A673 (cell line): ENCODE measurements at regions not wholly inside any gene's neighbourhood (a gene's known extent, or its start where the extent isn't known, plus 50 kb on each side); places are given as distances from the start of the nearest gene placed in this dataset.

Experiments used
- BruUV-seq: library from RNA; stranded (reverse); fragments of 400-500 nt; replicated peaks from 2 replicates; lab custom pipeline; 2021; lab: Mats Ljungman, UMichigan
- CTCF ChIA-PET: fragments of 300-600 bp; sonication (Branson Sonifier 250); formaldehyde crosslinking; loops from one replicate; lab custom pipeline; 2022; ENCODE audit warnings: antibody characterized with exemption; lab: Charles Lee
- POLR2A ChIA-PET: fragments of 300-600 bp; sonication (Branson Sonifier 250); formaldehyde crosslinking; loops from one replicate; lab custom pipeline; 2022; ENCODE audit warnings: antibody characterized with exemption; ENCODE audit not compliant: low non-redundant PET; lab: Charles Lee
- DNase-seq: peaks from one replicate; pipeline ENCODE4 v3.0.0-alpha.2; 2015; ENCODE audit warnings: low spot score
- H3K27ac ChIP-seq: fragments of 200-600 bp; sonication (generic); 2 replicates; pipeline ENCODE4 v1.5.1; 2016; ENCODE audit warnings: mixed run types, low read depth, mild to moderate bottlenecking, mixed read lengths, antibody characterized with exemption, low read length; ENCODE audit not compliant: poor library complexity, severe bottlenecking
- H3K27me3 ChIP-seq: fragments of 200-600 bp; sonication (generic); replicated peaks from 2 replicates; pipeline ENCODE4 v1.6.1; 2017; ENCODE audit warnings: mixed run types, low read depth, mild to moderate bottlenecking, mixed read lengths, antibody characterized with exemption, low read length; ENCODE audit not compliant: insufficient read depth, poor library complexity
- H3K36me3 ChIP-seq: fragments of 200-600 bp; sonication (generic); 2 replicates; pipeline ENCODE4 v1.6.1; 2016; ENCODE audit warnings: mixed run types, mild to moderate bottlenecking, mixed read lengths, antibody characterized with exemption, low read length; ENCODE audit not compliant: insufficient read depth, poor library complexity, severe bottlenecking
- H3K4me1 ChIP-seq: fragments of 200-600 bp; sonication (generic); 2 replicates; pipeline ENCODE4 v1.6.1; 2017; ENCODE audit warnings: mixed run types, mild to moderate bottlenecking, mixed read lengths, antibody characterized with exemption, low read length; ENCODE audit not compliant: insufficient read depth, poor library complexity, severe bottlenecking
- H3K4me3 ChIP-seq: fragments of 200-600 bp; sonication (generic); 2 replicates; pipeline ENCODE4 v1.5.1; 2016; ENCODE audit warnings: low read depth, mixed run types, mild to moderate bottlenecking, mixed read lengths, low read length; ENCODE audit not compliant: poor library complexity, severe bottlenecking
- H3K9me3 ChIP-seq: fragments of 200-600 bp; sonication (generic); 2 replicates; pipeline ENCODE4 v1.6.1; 2016; ENCODE audit warnings: mixed run types, low read depth, mild to moderate bottlenecking, mixed read lengths, antibody characterized with exemption, low read length; ENCODE audit not compliant: poor library complexity, severe bottlenecking
- EZH2 ChIP-seq: fragments of 200-600 bp; sonication (generic); IDR thresholded peaks from 2 replicates; pipeline ENCODE4 v1.6.1; 2017; ENCODE audit warnings: borderline replicate concordance, low read depth, mild to moderate bottlenecking, mixed read lengths, antibody characterized with exemption, low read length; ENCODE audit not compliant: poor library complexity, severe bottlenecking
- intact Hi-C: fragments of 100-400 bp; cut with micrococcal nuclease; formaldehyde crosslinking; loops from one replicate; pipeline ENCODE4 v1.10.0; 2022; ENCODE audit not compliant: unreplicated experiment
- TF ChIP-seq, protein P1 (sequence below): fragments of 300-800, 200-600 bp; sonication (generic); conservative IDR thresholded peaks from 2 replicates; pipeline ENCODE4 v1.5.1; 2017; ENCODE audit warnings: low read depth, mild to moderate bottlenecking, antibody characterized with exemption, low read length, moderate library complexity, mixed read lengths

DNA sequence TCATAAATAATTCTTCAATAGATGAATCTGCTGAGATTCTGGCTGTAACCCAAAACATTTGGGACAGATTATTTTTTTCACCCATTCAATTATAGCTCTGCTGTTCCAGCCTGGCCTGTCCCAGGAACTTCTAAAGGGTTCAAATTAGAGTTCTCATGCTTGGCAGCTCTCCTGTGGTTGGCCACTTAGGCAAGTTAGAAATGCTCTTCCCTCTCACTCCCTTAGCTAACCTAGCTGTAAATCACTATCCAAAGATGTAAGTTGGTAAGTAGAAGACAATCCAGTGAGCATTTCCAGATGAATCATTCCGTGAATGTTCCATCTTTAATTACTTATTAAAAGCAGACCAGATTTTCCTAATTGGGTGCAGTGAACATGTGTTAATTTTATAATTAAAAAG is 760.4 kb upstream of the TBX3 start:
- CTCF ChIA-PET, result no interaction called here
- no peak overlapping the region for H3K27ac ChIP-seq
- no peaks in the 10 kb centered on the region for H3K4me1 ChIP-seq
- no peaks in the 10 kb centered on the region for H3K36me3 ChIP-seq
- no peak for TF ChIP-seq EZH2
- TF ChIP-seq, protein P1, sequence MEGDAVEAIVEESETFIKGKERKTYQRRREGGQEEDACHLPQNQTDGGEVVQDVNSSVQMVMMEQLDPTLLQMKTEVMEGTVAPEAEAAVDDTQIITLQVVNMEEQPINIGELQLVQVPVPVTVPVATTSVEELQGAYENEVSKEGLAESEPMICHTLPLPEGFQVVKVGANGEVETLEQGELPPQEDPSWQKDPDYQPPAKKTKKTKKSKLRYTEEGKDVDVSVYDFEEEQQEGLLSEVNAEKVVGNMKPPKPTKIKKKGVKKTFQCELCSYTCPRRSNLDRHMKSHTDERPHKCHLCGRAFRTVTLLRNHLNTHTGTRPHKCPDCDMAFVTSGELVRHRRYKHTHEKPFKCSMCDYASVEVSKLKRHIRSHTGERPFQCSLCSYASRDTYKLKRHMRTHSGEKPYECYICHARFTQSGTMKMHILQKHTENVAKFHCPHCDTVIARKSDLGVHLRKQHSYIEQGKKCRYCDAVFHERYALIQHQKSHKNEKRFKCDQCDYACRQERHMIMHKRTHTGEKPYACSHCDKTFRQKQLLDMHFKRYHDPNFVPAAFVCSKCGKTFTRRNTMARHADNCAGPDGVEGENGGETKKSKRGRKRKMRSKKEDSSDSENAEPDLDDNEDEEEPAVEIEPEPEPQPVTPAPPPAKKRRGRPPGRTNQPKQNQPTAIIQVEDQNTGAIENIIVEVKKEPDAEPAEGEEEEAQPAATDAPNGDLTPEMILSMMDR, result no peak
- DNase-seq, result no peak
- no peak overlapping the region for H3K4me3 ChIP-seq
- no peaks in the 10 kb centered on the region for H3K9me3 ChIP-seq
- no peaks in the 10 kb centered on the region for H3K27me3 ChIP-seq
- intact Hi-C loops, result no loop called here
- no TSS peak for BruUV-seq
- POLR2A ChIA-PET, result no interaction called here

DNA sequence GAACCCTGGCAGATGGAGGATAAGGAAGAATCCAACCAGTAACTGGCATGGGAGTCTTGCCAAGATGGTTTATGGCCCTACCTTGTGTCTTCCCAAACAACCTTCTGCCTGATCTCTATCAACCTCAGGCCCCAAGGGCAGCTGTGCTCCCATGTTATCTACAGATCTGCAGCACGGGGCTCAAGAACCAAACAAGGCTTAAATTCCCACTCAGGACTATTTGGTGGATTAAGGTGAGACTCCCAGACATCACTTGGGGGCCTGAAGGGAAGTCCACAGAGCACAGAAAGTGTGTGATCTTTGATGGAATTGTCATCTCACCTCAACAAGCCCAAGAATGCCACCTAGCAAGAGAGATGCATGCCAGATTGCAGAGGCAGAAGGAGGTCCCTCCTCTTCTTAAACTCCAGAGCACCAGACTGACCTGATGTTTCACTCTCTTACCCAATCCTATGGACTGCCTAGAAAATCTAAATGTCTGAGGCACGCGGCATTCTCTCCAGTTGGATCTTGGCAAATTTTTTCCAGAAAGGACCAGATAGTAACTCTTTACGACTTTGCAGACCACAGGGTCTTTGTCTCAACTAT is 759.5 kb upstream of the TBX3 start:
- intact Hi-C loops, result no loop called here
- TF ChIP-seq, protein P1, result no peak
- TF ChIP-seq EZH2, result no peak
- no peaks in the 10 kb centered on the region for H3K9me3 ChIP-seq
- no peak overlapping the region for H3K4me3 ChIP-seq
- POLR2A ChIA-PET, result no interaction called here
- no peaks in the 10 kb centered on the region for H3K4me1 ChIP-seq
- CTCF ChIA-PET, result no interaction called here
- H3K27ac ChIP-seq, result no peak overlapping the region
- no peak for DNase-seq
- no TSS peak for BruUV-seq
- no peaks in the 10 kb centered on the region for H3K27me3 ChIP-seq
- H3K36me3 ChIP-seq, result no peaks in the 10 kb centered on the region

DNA sequence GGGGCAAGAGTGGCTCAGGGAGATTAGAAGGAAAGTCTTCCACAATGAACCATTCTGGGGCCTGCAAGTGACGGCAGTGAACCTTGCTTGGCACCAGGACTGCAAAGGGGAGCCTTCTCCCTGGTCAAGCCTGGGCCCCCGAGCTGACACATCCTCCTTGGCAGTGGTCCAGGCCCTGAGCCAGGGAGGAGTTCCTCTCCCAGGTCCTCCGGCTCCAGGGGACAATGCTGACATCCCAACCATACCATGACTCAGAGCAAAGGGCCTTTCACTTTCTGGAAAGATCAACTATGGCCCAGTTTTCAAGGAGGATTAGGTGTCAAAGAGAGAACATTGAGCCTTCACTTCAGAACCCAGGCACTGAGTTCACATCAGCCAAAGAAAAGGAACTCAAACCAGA is 756.5 kb upstream of the TBX3 start:
- ChIA-PET CTCF (no interaction called here), POLR2A (no interaction called here)
- no peak for DNase-seq
- no TSS peak for BruUV-seq
- TF ChIP-seq, protein P1, result no peak
- TF ChIP-seq EZH2, result no peak
- H3K4me1 ChIP-seq, result no peaks in the 10 kb centered on the region
- no peaks in the 10 kb centered on the region for H3K36me3 ChIP-seq
- H3K9me3 ChIP-seq, result no peaks in the 10 kb centered on the region
- H3K27me3 ChIP-seq, result no peaks in the 10 kb centered on the region
- H3K4me3 ChIP-seq, result no peak overlapping the region
- intact Hi-C loops, result no loop called here
- no peak overlapping the region for H3K27ac ChIP-seq
